Fibroblast of skin of right biceps (primary cell): ENCODE measurements at regions not wholly inside any gene's neighbourhood (a gene's known extent, or its start where the extent isn't known, plus 50 kb on each side); places are given as distances from the start of the nearest gene placed in this dataset.
A peak's percentile ranks its signal among the peaks of the same experiment; 100 is the strongest.

Experiments
- DNase-seq: peaks from one replicate; pipeline ENCODE4 v3.0.0-alpha.2; 2013

- peak; percentile 38 for DNase-seq
Observed at GRCh38 chr1:98420376-98421084, 241.0 kb upstream of the SNX7 start.

GRCh38 chr1:98417820-98418219, 243.7 kb upstream of the SNX7 start:
- DNase-seq: no peak

- no peak for DNase-seq
Observed at GRCh38 chr1:98410082-98410481, 251.4 kb upstream of the SNX7 start.

GRCh38 chr1:98406352-98407088, 255.0 kb upstream of the SNX7 start:
- no peak for DNase-seq

DNA sequence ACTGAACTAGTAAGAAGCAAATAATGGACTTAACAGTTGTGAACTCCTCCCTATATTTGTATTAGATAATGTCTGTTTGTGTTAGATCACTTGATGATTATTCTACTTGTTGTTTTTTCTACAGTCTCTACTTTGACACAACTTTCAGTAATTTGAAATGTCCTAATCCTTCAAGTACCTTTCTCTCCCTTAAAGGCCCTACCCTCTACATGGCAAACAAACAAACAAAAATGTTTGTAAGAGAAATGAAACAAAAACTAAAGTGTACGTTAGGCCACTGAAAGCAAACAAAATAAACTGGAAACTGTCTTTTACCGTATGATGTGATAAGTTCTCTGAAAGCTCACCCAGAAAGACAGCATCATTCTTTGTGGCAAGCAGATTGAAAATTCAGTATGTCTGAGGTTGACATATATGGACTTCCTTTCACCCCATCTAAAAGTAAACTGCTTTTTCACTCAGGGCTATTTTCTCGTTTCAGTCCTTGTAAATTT, 255.9 kb upstream of the SNX7 start:
- no peak for DNase-seq

DNA sequence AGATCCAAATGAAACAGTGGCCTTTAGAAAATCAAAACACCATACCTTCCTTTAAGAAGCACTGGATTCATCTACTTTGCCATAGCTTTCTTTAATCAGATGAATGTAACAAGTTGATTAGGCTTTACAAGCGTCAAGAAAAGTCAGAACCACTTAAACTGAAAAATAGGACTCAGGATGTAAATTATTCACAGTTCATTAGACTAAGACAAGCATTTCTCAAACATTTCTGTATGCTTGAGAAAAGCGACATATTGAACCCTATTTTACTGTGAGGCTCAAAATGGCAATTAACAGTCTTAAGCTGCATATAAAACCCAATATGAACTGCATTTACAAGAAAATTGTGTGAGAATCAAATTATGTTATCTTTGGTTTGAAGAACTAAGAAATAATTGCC, 256.7 kb upstream of the SNX7 start:
- DNase-seq: no peak

DNA sequence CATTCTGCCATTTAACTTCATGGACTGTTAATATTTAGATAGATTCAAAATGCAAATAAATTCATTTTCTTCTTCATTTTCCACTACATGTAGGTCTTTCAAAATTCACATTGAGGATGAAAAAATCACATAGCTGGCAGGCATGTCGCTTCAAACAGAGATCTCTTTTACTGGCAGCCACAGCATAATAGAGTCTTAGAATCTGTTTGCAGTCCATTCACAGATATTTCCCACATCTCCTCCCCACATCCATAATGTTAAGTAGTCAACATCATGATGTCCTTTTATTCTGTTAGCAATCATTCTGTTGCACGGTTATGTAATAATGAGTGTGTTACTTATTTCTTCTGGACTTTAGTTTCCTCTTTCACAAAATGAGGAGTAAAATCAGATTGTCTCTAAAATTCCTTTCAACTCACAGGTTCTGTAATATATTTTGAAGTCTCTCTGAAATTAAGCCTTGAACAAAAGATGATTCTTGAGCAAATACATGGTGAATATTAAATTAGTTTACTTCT, 257.5 kb upstream of the SNX7 start:
- DNase-seq: no peak

- DNase-seq: peak; percentile 26
Observed at GRCh38 chr1:98402860-98403259, 258.7 kb upstream of the SNX7 start.

DNA sequence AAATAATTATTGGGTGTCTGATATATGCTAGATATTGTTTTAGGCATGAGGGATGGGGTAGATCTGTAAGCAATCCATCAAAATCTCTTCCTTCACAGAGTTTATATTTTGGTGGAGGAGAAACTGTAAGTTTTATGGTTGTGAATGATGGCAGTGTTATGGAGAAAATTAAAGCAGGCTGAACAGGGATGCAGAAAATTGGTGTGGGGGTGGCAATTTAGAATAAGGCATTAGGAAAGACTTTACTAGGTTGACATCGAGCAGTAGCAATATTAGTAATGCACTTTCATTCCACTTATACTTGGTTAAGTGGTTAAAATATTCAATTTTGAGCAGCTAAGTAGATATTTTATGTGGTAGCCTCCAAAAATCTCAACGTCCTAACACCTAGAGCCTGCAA, 261.1 kb upstream of the SNX7 start:
- no peak for DNase-seq

DNA sequence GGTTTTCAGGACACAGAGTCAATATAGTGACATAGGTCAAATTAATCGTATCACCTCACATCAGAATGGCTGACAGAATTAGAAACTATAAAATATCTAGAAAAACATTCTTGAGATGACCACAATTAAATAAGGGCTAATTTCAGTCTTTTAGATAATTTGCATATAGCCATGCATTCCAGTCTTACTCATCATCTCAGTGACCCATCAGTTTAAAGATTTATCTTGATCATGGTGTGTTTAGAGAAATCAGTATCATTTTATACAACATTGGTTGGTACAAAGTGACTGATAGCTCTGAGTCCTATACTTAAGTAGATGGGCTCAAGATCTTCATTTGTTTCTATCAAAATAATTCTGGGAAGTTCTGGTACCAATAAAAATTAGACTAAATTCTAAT, 262.3 kb upstream of the SNX7 start:
- DNase-seq: peak; percentile 59

DNA sequence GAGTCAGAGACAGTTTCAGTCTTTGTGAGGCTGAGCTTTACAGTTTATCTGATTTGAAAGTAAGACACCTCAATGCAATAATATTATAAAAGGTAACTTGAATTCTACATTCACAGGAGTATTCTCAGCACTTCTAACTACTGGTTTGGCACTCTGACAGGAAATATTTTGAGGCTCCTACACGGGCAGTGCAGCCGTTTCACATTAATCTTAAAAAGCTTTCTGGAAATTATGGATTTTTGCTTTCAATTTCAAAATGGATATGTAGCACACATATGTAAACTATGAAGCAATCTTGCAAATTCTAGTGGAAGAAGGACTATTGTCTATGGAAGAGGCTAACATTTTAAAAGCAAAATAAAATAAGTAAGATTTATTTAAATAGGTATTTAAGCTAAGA, 262.9 kb upstream of the SNX7 start:
- peak; percentile 60 for DNase-seq

DNA sequence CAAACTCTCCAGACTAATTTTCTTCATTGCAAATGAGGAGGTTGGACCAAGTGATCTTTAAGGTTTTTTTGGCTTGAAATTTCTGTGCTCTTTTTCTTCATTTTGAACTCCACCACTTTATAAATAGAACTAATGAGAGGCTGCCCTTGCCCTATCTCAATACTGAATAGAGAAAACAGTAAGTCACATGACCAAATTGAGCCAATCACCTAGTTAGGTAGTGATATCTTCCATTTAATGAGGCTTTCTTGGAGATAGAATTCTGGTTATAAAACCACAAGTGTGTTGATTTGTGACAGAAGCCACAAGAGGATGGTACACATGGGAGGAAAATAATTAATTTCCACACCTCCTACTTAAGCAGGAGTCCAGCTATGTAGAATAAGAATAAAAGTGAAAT, 263.4 kb upstream of the SNX7 start:
- no peak for DNase-seq

GRCh38 chr1:98393719-98394118, 267.8 kb upstream of the SNX7 start:
- DNase-seq: no peak

GRCh38 chr1:98391175-98391574, 270.3 kb upstream of the SNX7 start:
- no peak for DNase-seq

GRCh38 chr1:98389809-98390208, 271.7 kb upstream of the SNX7 start:
- peak; percentile 93 for DNase-seq

DNA sequence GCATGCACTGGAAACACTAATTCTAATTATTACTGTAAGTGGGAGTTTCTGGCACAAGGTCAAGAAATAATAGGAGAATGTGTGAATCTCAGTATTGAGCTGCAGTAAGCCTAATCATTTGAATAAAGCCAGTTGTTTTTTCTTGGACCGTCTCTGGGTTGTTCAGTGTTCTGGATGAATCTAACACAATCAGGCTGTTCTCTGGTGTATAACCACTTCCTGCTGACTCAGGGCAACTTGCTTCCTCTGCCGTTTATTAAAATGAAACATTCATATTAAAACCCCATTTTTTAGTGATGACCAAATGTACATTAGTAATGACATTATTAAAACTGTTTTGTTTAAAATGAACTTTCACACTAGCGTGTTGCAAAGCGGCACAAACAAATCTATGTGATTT, 273.1 kb upstream of the SNX7 start:
- DNase-seq: peak; percentile 90

GRCh38 chr1:98387701-98388100, 273.8 kb upstream of the SNX7 start:
- peak; percentile 41 for DNase-seq

DNA sequence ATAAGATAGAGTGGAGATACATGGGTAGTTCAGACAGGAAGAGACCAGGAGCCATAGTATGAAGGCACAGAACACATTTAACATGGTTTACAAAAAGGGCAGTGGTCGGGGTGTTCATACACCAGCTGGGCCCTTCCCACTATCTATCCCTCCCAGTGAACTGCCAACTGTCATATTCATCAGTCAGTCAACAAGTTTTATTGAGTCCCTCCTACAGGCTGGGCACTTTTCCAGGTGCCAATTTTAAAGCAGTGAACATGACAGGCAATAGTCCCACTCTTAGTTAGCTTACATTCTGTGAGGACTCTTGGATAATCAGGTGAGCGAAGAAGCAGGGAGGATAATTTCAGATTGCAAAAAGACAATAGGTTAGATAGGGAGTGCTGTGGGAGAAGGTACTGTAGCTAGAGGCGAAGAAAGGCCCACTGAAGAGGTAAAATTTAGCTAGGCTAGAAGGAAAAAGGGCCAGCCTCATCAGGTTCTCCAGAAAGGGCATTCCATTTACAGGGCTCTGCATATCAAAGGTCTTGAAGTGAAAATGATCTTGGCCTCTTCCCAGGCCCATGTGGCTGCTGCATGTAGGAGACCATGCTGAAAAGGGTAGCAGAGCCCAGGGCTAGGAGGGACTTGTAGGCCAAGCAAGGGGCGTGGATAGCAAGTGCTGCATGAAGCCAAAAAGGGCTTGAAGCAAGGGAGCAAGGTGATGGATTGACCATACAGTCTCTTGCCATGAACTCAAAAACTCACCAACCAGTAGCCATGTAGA, 274.7 kb upstream of the SNX7 start:
- no peak for DNase-seq

GRCh38 chr1:98385652-98386051, 275.9 kb upstream of the SNX7 start:
- peak; percentile 44 for DNase-seq

DNA sequence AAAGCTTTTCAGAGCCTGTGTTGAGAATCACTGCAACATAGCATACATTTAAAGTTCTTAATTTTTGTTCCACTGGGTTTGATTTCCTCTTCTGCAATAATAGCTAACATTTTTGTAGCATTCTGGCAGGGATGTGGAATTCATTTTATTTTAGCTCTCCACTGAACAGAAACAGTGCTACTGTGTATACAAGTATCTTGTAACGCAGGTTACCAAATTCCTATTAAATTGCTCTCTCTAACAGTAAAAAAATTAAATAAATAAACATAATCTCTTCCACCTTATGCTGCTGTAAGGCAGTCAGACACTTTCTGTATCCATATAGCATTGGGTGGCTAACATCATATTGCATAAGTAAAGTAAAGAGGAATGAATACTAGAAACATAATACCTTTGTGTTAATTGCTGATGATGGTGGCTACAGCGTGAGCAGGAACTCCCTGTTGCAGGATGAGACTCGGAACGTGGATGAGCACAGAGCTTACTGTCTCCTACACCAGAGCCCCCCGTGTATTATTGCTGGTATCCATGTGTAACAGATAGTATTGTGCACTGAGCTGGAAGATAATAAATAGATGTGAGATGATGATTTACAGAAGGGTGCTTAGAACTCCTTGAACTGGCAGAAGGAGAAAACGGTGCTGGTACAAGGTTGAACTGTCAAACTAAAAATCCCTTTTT, 276.9 kb upstream of the SNX7 start:
- peak; percentile 36 for DNase-seq

- no peak for DNase-seq
Observed at GRCh38 chr1:98382986-98383740, 278.4 kb upstream of the SNX7 start.

DNA sequence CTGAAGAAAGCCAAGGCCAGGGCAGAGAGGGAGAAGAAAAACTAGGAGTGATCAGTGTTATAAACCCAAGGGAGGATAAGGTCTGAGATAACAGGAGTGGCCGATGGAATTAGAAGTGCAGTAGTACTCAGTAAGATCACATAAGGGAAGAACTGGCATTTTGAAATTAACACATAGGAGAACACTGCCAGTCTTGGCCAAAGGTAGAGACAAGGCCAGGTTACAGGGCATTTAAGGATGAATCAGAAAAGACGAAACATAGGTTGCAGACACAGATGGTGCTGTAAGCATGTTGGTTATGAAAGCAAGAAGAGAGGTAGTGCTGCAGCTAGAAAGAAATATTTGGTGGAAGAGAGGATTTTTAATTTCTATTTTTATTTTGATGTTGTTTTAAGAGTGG, 278.9 kb upstream of the SNX7 start:
- DNase-seq: no peak
